CD4-positive, alpha-beta T cell treated with Interferon alpha-2 for 1 hour (primary cell): ENCODE measurements at regions not wholly inside any gene's neighbourhood (a gene's known extent, or its start where the extent isn't known, plus 50 kb on each side); places are given as distances from the start of the nearest gene placed in this dataset.
"Not testable (repeated sequence)": the region's sequence is repeated elsewhere in the genome, so short reads cannot be mapped to it uniquely, and the experiment has no call there.

ENCODE experiments used
- DNase-seq, 2 donors: peaks; one replicate each; pipeline ENCODE4 v3.0.0-alpha.2; 2020 to 2022

DNA sequence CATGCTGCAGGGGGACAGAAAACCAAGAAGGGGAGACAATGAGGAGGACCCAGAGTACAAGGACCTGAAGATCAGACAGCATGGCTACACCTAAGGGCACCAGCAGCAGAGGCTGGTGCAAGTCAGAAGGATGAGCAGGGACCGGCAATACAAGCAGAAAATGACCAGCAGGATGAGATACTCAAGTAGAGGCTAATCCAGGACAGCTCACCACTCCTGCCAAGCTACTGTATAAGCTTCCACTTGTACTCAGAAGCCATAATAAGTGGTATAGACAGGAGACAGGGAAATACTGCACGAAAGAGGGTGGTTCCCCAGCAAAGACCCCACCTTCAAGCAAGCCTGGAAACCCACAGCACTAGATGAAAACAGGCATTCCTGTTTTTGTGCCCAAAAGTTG is 138.7 kb upstream of the ZC3H12C start:
- DNase-seq = no peak

- DNase-seq = no peak
Observed at GRCh38 chr11:109956124-109956793, 136.9 kb upstream of the ZC3H12C start.

GRCh38 chr11:109957000-109957399 is 136.2 kb upstream of the ZC3H12C start:
- no peak for DNase-seq

DNA sequence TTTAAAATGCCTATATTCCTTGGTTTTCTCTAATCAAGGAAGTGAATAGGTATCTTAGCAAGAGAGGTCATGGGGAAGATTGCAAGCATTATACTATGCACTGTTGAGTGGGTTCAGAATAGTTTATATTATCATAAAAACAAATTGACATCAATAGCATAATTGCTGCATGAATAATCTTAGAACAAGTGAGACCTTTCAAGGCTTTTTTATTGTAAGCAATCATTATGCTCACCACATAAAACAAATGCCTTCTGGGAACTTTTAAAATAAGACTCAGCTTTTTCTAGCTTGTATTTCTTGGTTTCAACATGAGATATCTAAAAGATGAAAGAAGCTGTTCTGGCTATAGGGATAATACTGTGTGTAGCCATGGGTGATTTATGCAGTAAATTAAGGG is 135.6 kb upstream of the ZC3H12C start:
- DNase-seq = no peak

GRCh38 chr11:109958131-109958820 is 134.9 kb upstream of the ZC3H12C start:
- DNase-seq = no peak

GRCh38 chr11:109958821-109959166 is 134.4 kb upstream of the ZC3H12C start:
- DNase-seq = no peak

DNA sequence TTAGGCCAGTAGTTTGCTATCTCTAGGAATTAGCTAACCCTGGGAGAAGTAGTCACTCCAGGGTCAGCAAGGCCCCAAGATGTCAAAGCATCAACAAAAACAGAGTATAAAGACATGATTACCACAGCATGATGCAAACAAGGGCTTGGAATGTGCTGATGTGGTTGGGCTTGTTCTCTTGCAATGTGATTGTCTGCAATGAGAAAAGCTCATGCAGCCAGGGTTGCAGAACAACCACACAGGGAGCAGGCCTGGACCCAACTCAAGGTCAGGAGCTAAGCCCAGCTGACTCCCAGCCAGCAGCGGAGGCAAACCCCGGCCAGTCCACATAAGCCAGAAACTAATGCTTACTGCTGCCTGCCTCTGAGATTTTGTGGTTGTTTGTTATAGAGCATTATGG is 132.4 kb upstream of the ZC3H12C start:
- no peak for DNase-seq

DNA sequence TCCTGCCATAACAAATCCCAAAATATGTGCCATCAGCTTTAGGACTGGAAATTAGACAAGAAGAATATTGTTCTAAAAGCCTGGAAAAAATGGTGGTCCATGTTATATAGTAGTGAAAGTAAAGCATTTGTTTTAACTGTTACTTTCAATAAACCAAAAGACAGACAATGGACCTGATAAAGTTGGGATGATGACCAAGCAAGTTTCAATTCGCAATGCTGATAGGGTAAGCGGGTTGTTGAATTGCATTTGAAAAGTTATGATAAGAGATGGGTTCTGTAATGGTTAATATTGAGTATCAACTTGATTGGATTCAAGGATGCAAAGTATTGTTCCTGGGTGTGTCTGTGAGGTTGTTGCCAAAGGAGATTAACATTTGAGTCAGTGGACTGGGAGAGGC is 131.9 kb upstream of the ZC3H12C start:
- DNase-seq = no peak

DNA sequence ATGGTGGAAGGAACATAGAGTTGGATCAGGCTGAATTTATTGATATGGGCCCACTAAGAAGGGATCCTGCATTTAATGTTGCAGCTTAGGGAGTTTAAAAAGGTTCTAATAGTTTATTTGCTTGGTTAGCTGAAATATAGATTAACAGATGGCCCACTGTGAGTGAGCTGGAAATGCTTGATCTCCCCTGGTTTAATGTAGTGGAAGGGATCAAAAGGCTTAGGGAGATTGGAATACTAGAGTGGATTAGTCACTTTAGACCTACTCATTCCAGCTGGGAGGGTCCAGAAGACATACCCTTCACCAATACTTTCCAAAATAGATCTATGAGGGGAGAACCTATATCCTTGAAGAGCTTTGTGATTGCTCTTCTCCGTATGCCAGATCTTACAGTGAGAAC is 130.1 kb upstream of the ZC3H12C start:
- DNase-seq = no peak

- no peak for DNase-seq
Observed at GRCh38 chr11:109964487-109964886, 128.7 kb upstream of the ZC3H12C start.

GRCh38 chr11:109965445-109965844 is 127.7 kb upstream of the ZC3H12C start:
- DNase-seq = not testable (repeated sequence)

DNA sequence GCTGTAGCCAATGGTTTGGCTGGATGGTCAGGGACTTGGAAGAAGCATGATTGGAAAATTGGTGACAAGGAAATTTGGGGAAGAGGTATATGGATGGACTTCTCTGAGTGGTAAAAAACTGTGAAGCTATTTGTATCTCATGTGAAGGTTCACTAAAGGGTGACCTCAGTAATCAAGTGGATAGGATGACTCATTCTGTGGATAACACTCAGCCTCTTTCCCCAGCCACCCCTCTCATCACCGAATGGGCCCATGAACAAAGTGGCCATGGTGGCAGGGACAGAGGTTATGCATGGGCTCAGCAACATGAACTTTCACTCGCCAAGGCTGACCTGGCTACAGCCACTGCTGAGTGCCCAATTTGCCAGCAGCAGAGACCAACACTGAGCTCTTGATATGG is 127.3 kb upstream of the ZC3H12C start:
- DNase-seq = not testable (repeated sequence)

GRCh38 chr11:109967136-109967535 is 126.1 kb upstream of the ZC3H12C start:
- DNase-seq = not testable (repeated sequence)

DNA sequence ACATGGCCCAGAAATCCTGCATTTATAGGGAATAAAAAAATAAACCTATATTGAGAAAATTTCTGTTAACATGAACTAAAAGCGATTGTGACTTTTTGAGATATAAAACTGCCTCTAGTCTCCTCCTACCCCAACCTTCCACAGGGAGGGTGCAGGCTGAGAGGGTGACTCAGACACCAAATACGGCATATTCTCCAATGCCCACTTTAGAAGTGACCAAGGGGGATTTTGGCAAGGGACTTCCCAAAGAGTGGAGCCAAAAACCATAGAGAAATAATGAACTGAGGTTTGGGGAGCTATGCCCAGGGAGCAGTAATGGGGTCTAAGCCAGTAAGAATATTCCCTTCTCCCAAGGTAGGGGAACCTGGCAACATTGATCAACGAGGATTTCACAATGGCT is 124.9 kb upstream of the ZC3H12C start:
- DNase-seq = no peak

GRCh38 chr11:109968781-109969180 is 124.4 kb upstream of the ZC3H12C start:
- no peak for DNase-seq

- DNase-seq = no peak
Observed at GRCh38 chr11:109970516-109971183, 122.5 kb upstream of the ZC3H12C start.

DNA sequence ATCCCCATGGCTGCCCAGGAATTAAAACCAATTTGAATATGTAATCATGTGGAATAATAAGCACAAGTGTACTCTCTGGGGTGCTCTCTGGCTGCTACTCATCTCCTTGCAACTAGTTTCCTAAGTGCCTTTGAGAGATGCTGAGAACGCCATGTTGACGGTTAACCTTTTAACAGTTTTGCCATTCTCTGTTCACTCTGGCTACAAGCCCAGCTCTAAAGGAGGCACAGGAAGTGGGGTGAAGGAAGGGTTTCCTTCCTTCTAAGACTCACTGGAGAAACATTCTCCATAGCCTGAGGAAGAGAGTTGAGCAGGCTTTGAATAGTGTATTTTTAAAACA is 122.0 kb upstream of the ZC3H12C start:
- no peak for DNase-seq

GRCh38 chr11:109972181-109972715 is 120.9 kb upstream of the ZC3H12C start:
- DNase-seq = no peak

- no peak for DNase-seq
Observed at GRCh38 chr11:109972939-109973338, 120.3 kb upstream of the ZC3H12C start.

GRCh38 chr11:109973486-109973885 is 119.7 kb upstream of the ZC3H12C start:
- no peak for DNase-seq

GRCh38 chr11:109974523-109974922 is 118.7 kb upstream of the ZC3H12C start:
- no peak for DNase-seq

- DNase-seq = no peak
Observed at GRCh38 chr11:109978895-109979294, 114.3 kb upstream of the ZC3H12C start.

- DNase-seq = no peak
Observed at GRCh38 chr11:109981031-109981636, 112.1 kb upstream of the ZC3H12C start.

DNA sequence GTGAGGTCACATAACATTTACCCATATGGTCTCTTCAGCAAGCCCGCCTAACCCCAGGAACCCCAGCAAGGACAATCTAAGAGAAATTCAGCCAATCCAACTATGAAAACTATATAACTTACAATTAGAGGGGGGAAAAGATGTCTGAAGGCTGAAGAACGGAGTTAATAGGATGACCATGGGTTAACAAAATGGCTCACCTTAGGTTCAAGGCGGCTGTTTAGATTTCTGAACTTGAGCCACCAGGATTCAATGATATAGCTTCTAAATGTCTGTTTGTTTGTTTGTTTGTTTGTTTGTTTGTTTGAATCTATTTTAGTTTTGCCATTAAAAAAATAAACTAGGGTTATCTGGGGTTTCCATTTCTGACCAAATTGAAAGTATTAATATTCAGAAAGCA is 109.8 kb upstream of the ZC3H12C start:
- DNase-seq = no peak
